D721Med (cell line): ENCODE measurements at regions not wholly inside any gene's neighbourhood (a gene's known extent, or its start where the extent isn't known, plus 50 kb on each side); places are given as distances from the start of the nearest gene placed in this dataset.

Experiments used
- DNase-seq: peaks from one replicate; pipeline ENCODE4 v3.0.0; 2011; ENCODE audit warnings: low spot score; ENCODE audit not compliant: insufficient read length
- FAIRE-seq: peaks from 2 replicates; lab custom pipeline; 2011; peaks lifted over from hg19 to GRCh38; lab: Jason Lieb, UNC
- TF ChIP-seq, protein P1 (sequence below): IDR thresholded peaks from 2 replicates; pipeline ENCODE4 v1.5.1; 2012; ENCODE audit warnings: mild to moderate bottlenecking, control low read depth; ENCODE audit not compliant: insufficient read depth; ENCODE audit errors: missing control alignments

DNA sequence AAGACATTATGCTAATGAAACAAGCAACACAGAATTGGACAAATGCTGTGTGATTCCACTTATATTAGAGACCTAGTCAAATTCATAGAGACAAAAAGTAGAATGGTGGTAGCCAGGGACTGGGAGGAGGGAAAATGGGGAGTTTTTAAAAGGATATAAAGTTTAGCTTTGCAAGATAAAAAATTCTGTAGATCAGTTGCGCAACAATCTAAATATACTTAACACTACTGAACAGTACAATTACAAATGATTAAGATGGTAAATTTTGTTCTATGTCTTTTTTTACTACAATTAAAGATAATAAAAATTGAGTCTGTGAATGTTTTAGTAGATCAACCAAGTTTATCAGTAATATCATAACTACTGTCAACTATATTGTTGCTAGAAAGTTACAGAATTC, 340.1 kb upstream of the PDZRN3 start:
- TF ChIP-seq, protein P1, sequence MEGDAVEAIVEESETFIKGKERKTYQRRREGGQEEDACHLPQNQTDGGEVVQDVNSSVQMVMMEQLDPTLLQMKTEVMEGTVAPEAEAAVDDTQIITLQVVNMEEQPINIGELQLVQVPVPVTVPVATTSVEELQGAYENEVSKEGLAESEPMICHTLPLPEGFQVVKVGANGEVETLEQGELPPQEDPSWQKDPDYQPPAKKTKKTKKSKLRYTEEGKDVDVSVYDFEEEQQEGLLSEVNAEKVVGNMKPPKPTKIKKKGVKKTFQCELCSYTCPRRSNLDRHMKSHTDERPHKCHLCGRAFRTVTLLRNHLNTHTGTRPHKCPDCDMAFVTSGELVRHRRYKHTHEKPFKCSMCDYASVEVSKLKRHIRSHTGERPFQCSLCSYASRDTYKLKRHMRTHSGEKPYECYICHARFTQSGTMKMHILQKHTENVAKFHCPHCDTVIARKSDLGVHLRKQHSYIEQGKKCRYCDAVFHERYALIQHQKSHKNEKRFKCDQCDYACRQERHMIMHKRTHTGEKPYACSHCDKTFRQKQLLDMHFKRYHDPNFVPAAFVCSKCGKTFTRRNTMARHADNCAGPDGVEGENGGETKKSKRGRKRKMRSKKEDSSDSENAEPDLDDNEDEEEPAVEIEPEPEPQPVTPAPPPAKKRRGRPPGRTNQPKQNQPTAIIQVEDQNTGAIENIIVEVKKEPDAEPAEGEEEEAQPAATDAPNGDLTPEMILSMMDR: no peak
- FAIRE-seq (no peak), DNase-seq (no peak)

DNA sequence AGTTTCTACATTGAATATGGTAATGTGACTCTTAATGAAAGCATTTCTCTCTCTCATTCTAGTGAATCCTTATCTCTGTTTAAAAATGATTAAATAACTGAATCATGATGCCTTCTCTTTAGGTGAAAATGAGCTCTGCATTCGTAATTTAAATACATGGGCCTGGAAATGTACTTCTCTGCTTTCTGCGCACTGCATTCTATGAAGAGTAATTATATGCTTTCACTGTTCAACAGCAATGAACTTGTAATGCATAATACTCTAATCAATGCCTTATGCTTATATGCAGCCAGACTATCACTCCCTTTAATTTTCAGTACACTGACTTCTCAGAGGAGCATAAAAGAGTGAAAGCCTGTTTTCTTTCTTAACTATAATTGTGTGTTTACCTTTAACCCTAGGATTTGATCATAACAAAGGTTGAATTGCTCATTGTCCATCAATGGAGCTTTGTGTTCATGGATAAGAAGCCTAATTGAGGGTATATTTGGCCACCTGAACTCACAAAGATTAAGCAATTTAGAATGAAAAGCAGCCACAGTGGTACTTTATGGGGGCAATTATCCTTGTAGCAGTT, 330.8 kb upstream of the PDZRN3 start:
- no peak for DNase-seq
- FAIRE-seq: no peak
- TF ChIP-seq, protein P1: no peak

DNA sequence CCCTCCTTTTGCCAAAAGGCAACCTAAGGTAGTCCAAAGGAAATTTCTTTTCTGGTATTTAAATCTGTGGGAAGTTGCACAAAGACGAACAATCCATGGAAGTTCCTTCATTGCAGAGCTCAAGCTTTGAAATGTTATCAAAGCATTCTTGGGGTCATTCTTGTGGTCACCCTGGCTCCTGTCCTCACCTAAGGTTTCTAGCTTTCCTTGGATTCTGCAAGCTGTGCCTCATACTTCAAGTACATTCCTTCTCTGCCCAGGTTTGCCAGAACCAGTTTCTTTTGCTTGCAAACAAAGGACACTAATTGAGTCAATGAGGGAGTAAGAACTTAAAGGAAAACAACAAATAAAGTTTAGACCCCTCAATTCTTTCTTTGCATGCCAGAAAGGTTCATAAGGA, 329.8 kb upstream of the PDZRN3 start:
- FAIRE-seq: no peak
- DNase-seq: no peak
- TF ChIP-seq, protein P1: no peak

DNA sequence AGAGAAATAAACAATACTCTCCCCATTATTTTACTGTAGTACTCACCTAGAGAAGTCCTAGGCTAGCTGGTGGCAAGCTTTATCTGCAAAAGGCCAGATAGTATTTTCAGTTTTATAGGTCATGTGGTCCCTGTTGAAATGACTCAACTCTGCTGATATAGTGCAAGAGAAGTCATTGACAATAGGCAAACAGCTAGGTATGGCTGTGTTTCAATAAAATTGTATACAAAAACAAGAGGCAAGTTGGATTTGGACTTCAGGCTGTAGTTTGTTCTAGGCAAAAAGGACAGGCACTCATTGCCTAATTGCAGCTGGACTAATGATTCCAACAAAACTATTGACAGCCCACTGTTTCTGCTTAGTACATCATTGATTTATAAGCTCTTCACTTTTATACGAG, 328.0 kb upstream of the PDZRN3 start:
- FAIRE-seq (no peak), DNase-seq (no peak)
- TF ChIP-seq, protein P1: no peak

DNA sequence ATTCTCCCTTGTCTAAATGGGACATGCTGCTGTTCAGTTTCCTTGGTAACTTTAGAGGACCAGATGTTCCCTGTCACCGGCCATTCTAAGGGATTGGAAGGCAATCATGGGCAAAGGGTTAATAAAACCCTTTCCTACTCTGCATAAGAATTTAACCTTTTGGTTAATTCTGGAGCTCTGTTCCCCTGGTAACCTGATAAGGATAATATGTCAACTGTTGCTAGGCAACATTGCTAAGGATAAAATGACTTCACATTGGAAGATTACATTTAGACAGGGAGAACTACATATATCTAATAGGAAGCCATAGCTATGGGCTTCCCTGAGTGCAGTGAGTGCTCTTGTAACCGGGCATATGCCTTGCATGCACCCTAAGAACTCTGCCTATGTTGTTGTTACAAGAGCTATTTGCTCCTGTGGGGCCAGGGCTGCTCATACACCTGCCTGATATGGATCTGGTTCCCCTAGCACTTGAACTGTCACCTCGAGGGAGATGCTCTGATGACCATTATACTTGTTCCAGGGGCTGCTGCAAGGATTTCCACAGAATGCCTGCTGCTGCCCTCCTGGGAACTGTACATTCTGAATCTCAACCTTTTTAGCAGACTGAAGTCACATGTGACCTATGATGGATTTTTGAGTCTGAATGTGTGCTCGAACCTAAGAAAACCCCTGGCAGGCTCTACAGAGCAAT, 326.3 kb upstream of the PDZRN3 start:
- TF ChIP-seq, protein P1: no peak
- no peak for FAIRE-seq
- no peak for DNase-seq

DNA sequence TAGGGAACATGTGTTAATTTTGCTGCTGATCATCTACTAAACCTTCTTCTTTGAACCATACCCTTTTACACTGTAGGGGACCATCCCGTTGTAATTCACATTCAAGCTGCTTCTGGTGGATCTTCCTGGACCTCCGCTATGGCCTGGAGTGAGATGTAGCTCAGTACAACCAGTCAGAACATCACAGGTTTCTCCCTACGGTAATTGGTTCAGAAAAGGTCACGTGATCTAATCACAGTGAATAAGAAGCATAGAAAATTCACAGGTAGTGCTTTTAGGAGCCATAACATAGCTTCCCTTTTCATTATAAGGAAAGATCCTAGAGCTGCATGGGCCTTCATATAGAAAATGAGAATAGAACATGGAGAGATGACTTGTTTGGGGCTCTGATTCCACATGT, 320.8 kb upstream of the PDZRN3 start:
- no peak for FAIRE-seq
- DNase-seq: no peak
- TF ChIP-seq, protein P1: no peak

DNA sequence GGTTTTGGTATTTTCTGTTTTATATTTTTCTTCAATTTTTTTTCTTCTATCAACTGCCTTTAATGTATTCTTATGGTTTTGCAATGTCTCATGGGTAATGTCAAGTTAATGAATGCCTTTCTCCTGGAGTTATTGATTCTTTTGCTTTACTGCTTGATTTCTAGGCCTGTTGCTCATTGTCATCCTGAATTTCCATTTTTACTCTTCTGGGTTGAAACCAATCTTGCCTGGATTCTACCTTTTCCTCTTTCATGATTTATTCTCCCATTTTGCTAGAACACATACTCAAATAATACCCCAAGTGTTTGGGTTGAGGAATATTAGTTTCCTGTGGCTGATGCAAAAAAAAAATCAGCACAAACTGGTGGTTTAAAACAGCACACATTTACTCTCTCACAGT, 315.2 kb upstream of the PDZRN3 start:
- DNase-seq: no peak
- no peak for FAIRE-seq
- TF ChIP-seq, protein P1: no peak
